H1 (cell line): ENCODE measurements at regions not wholly inside any gene's neighbourhood (a gene's known extent, or its start where the extent isn't known, plus 50 kb on each side); places are given as distances from the start of the nearest gene placed in this dataset.

Source experiments
- CTCF ChIA-PET: fragments of 300-600 bp; sonication (Branson Sonifier 250); formaldehyde crosslinking; loops from one replicate; lab custom pipeline; 2021; ENCODE audit not compliant: partially characterized antibody; lab: Charles Lee
- POLR2A ChIA-PET: fragments of 300-600 bp; sonication (Branson Sonifier 250); formaldehyde crosslinking; loops from one replicate; lab custom pipeline; 2021; ENCODE audit warnings: inconsistent platforms; ENCODE audit not compliant: partially characterized antibody; lab: Charles Lee
- DNase-seq, 2 experiments: peaks; one replicate each; pipeline versions ENCODE4 v3.0.0 to v3.0.0-alpha.2; 2010 to 2022; ENCODE audit warnings: low spot score in 2 of 2, low read depth in 1 of 2, mixed read lengths in 1 of 2
- FAIRE-seq: peaks from 2 replicates; lab custom pipeline; 2011; peaks lifted over from hg19 to GRCh38; lab: Jason Lieb, UNC
- H2AFZ ChIP-seq: 2 replicates; pipeline ENCODE4 v1.8.1; 2012; ENCODE audit warnings: low read length, inconsistent platforms
- H2AK5ac ChIP-seq: 2 replicates; pipeline ENCODE4 v1.6.1; 2013; ENCODE audit warnings: low read depth, low read length
- H2BK120ac ChIP-seq: replicated peaks from 2 replicates; pipeline ENCODE3; 2013; ENCODE audit warnings: low read depth, low read length, inconsistent platforms
- H2BK12ac ChIP-seq: 2 replicates; pipeline ENCODE4 v1.6.1; 2013; ENCODE audit warnings: low read depth, low read length
- H2BK15ac ChIP-seq: 2 replicates; pipeline ENCODE4 v1.6.1; 2013; ENCODE audit warnings: low read length
- H2BK20ac ChIP-seq: 2 replicates; pipeline ENCODE4 v1.6.1; 2013; ENCODE audit warnings: low read length
- H2BK5ac ChIP-seq: 2 replicates; pipeline ENCODE4 v1.6.1; 2013; ENCODE audit warnings: low read depth, low read length
- H3K14ac ChIP-seq: 2 replicates; pipeline ENCODE4 v1.6.1; 2013; ENCODE audit warnings: inconsistent platforms; ENCODE audit not compliant: insufficient read length
- H3K18ac ChIP-seq: 2 replicates; pipeline ENCODE4 v1.6.1; 2013; ENCODE audit warnings: low read length; ENCODE audit errors: extremely low read depth
- H3K23ac ChIP-seq: 2 replicates; pipeline ENCODE4 v1.6.1; 2013; ENCODE audit warnings: inconsistent platforms; ENCODE audit not compliant: insufficient read length
- H3K23me2 ChIP-seq: 2 replicates; pipeline ENCODE4 v1.6.1; 2013; ENCODE audit warnings: low read depth, low read length
- H3K27ac ChIP-seq: 2 replicates; pipeline ENCODE4 v1.6.1; 2011; ENCODE audit warnings: low read depth, low read length, inconsistent platforms
- H3K27me3 ChIP-seq, 4 experiments: replicated peaks in 1 of 4; 1 replicate in 1 of 4; 2 replicates in 3 of 4; pipeline versions ENCODE4 v1.6.1 to v1.8.1; 2011 to 2013; ENCODE audit warnings: low read length in 3 of 4, mild to moderate bottlenecking in 3 of 4, inconsistent platforms in 2 of 4, mixed read lengths in 2 of 4, moderate library complexity in 1 of 4; ENCODE audit not compliant: control insufficient read depth in 3 of 4, insufficient read depth in 3 of 4; ENCODE audit errors: extremely low read depth in 1 of 4
- H3K36me3 ChIP-seq, 4 experiments: 2 replicates each; pipeline versions ENCODE4 v1.6.1 to v1.8.1; 2011 to 2013; ENCODE audit warnings: mild to moderate bottlenecking in 4 of 4, low read length in 3 of 4, moderate library complexity in 2 of 4, control low read depth in 1 of 4, inconsistent platforms in 1 of 4; ENCODE audit not compliant: insufficient read depth in 4 of 4, control insufficient read depth in 2 of 4
- H3K4ac ChIP-seq: replicated peaks from 2 replicates; pipeline ENCODE3; 2013; ENCODE audit warnings: low read length, low read depth, mixed read lengths, inconsistent platforms; ENCODE audit not compliant: insufficient read length
- H3K4me1 ChIP-seq, 4 experiments: replicated peaks in 1 of 4; 1 replicate in 1 of 4; 2 replicates in 3 of 4; pipeline versions ENCODE4 v1.6.1 to v1.8.1; 2011 to 2013; ENCODE audit warnings: low read length in 3 of 4, inconsistent platforms in 2 of 4, mixed read lengths in 1 of 4; ENCODE audit not compliant: insufficient read depth in 4 of 4, control insufficient read depth in 3 of 4
- H3K4me2 ChIP-seq, 2 experiments: 2 replicates each; pipeline versions ENCODE4 v1.6.1 to v1.8.1; 2011 to 2013; ENCODE audit warnings: low read depth in 2 of 2, low read length in 2 of 2, control low read depth in 1 of 2, inconsistent platforms in 1 of 2, mild to moderate bottlenecking in 1 of 2; ENCODE audit not compliant: insufficient read depth in 1 of 2
- H3K4me3 ChIP-seq, 4 experiments: fragments of 200-600, 300-600 bp in 1 of 4; sonication (generic), shearing (Covaris generic), sonication (Bioruptor Twin) in 1 of 4; 2 replicates each; pipeline versions ENCODE4 v1.5.1 to v1.8.1; 2011 to 2016; ENCODE audit warnings: low read length in 4 of 4, low read depth in 3 of 4, control low read depth in 2 of 4, inconsistent platforms in 2 of 4, mild to moderate bottlenecking in 2 of 4, mixed read lengths in 1 of 4, moderate library complexity in 1 of 4; ENCODE audit not compliant: insufficient read depth in 2 of 4; ENCODE audit errors: extremely low read depth in 1 of 4
- H3K56ac ChIP-seq: replicated peaks from 2 replicates; pipeline ENCODE3; 2013; ENCODE audit warnings: low read depth, mild to moderate bottlenecking, mixed read lengths, low read length, inconsistent platforms; ENCODE audit not compliant: insufficient read length
- H3K79me1 ChIP-seq: 2 replicates; pipeline ENCODE4 v1.6.1; 2013; ENCODE audit warnings: low read depth, low read length, control low read depth
- H3K79me2 ChIP-seq, 2 experiments: 2 replicates each; pipeline versions ENCODE4 v1.6.1 to v1.8.1; 2012 to 2013; ENCODE audit warnings: low read length in 2 of 2, mild to moderate bottlenecking in 2 of 2, inconsistent platforms in 1 of 2; ENCODE audit not compliant: insufficient read depth in 2 of 2, control insufficient read depth in 1 of 2
- H3K9ac ChIP-seq, 4 experiments: replicated peaks in 1 of 4; 1 replicate in 1 of 4; 2 replicates in 3 of 4; pipeline versions ENCODE4 v1.6.1 to v1.8.1; 2011 to 2013; ENCODE audit warnings: low read depth in 3 of 4, low read length in 3 of 4, control low read depth in 2 of 4, mild to moderate bottlenecking in 2 of 4, moderate library complexity in 2 of 4, inconsistent platforms in 1 of 4; ENCODE audit errors: extremely low read depth in 1 of 4
- H3K9me3 ChIP-seq, 2 experiments: 2 replicates each; pipeline versions ENCODE4 v1.6.1 to v1.8.1; 2012 to 2013; ENCODE audit warnings: mild to moderate bottlenecking in 2 of 2, moderate library complexity in 2 of 2, control low read depth in 1 of 2, inconsistent platforms in 1 of 2, low read depth in 1 of 2, low read length in 1 of 2, mixed read lengths in 1 of 2; ENCODE audit not compliant: insufficient read depth in 2 of 2
- H4K20me1 ChIP-seq, 2 experiments: replicated peaks in 1 of 2; 2 replicates each; pipeline versions ENCODE3 to v1.8.1; 2011 to 2013; ENCODE audit warnings: inconsistent platforms in 2 of 2, low read length in 2 of 2, mild to moderate bottlenecking in 1 of 2; ENCODE audit not compliant: insufficient read depth in 2 of 2, control insufficient read depth in 1 of 2
- H4K5ac ChIP-seq: 2 replicates; pipeline ENCODE4 v1.6.1; 2013; ENCODE audit warnings: low read length, low read depth, mixed read lengths, inconsistent platforms; ENCODE audit not compliant: insufficient read length
- H4K8ac ChIP-seq: 2 replicates; pipeline ENCODE4 v1.8.0; 2013; ENCODE audit warnings: mild to moderate bottlenecking, moderate library complexity, low read length, inconsistent platforms; ENCODE audit not compliant: insufficient read depth; ENCODE audit errors: extremely low read depth
- H4K91ac ChIP-seq: replicated peaks from 2 replicates; pipeline ENCODE3; 2013; ENCODE audit warnings: low read length, mixed read lengths, inconsistent platforms; ENCODE audit not compliant: insufficient read length
- ASH2L ChIP-seq: fragments of 200-600, 300-600 bp; sonication (generic); IDR thresholded peaks from one replicate; pipeline ENCODE4 v1.7.1; 2017; ENCODE audit warnings: low read length
- CREB1 ChIP-seq: IDR thresholded peaks from 2 replicates; pipeline ENCODE4 v1.6.1; 2012; ENCODE audit warnings: inconsistent platforms
- KDM1A ChIP-seq: fragments of 200-600, 300-600 bp; sonication (generic); IDR thresholded peaks from 2 replicates; pipeline ENCODE4 v1.7.1; 2016; ENCODE audit warnings: mild to moderate bottlenecking, low read length, borderline replicate concordance
- MAFK ChIP-seq: IDR thresholded peaks from 2 replicates; pipeline ENCODE4 v1.6.1; 2012; ENCODE audit warnings: low read depth, mild to moderate bottlenecking, improper control_type of control experiment, low read length
- NANOG ChIP-seq: IDR thresholded peaks from 2 replicates; pipeline ENCODE4 v1.6.1; 2011; ENCODE audit warnings: low read length, low read depth, mild to moderate bottlenecking, inconsistent platforms; ENCODE audit not compliant: insufficient read depth, poor library complexity, severe bottlenecking
- NRF1 ChIP-seq: IDR thresholded peaks from 2 replicates; pipeline ENCODE4 v1.6.1; 2011; ENCODE audit warnings: mild to moderate bottlenecking, low read depth, low read length, improper control_type of control experiment
- RXRA ChIP-seq: IDR thresholded peaks from 2 replicates; pipeline ENCODE4 v1.6.1; 2011; ENCODE audit warnings: low read depth, mild to moderate bottlenecking, low read length, moderate library complexity; ENCODE audit not compliant: insufficient read depth
- SAP30 ChIP-seq: fragments of 300-600 bp; sonication (generic); IDR thresholded peaks from 2 replicates; pipeline ENCODE4 v1.7.1; 2012; ENCODE audit warnings: low read length, moderate library complexity, mild to moderate bottlenecking, inconsistent platforms; ENCODE audit not compliant: insufficient read depth, insufficient replicate concordance
- SIN3A ChIP-seq, 2 experiments: IDR thresholded peaks in 1 of 2; conservative IDR thresholded peaks in 1 of 2; 2 replicates each; pipeline ENCODE4 v1.6.1; 2011 to 2012; ENCODE audit warnings: low read length in 2 of 2, improper control_type of control experiment in 1 of 2, low read depth in 1 of 2, mild to moderate bottlenecking in 1 of 2
- TAF1 ChIP-seq: IDR thresholded peaks from 2 replicates; pipeline ENCODE4 v1.6.1; 2011; ENCODE audit warnings: mild to moderate bottlenecking, low read depth, low read length
- ZNF274 ChIP-seq: IDR thresholded peaks from 2 replicates; pipeline ENCODE4 v1.7.0; 2012; ENCODE audit warnings: low read length, borderline replicate concordance; ENCODE audit errors: extremely low read depth
- WGBS, 2 experiments: shearing (Covaris generic) in 1 of 2; methylation state at CpG; one replicate each; pipeline versions ENCODE4 v1.1.6 to v1.1.7; 2013 to 2015; ENCODE audit warnings: low lambda C conversion rate in 2 of 2, mixed read lengths in 2 of 2, inconsistent platforms in 1 of 2, low coverage in 1 of 2, missing lambda C conversion rate in 1 of 2; ENCODE audit not compliant: insufficient replicate concordance in 2 of 2, insufficient coverage in 1 of 2, insufficient read length in 1 of 2; ENCODE audit errors: extremely low coverage in 1 of 2, missing lambda C conversion rate in 1 of 2; 5-methylcytosine and 5-hydroxymethylcytosine counted together

- Histone ChIP-seq H2BK120ac (no peak overlapping the region), H2BK5ac (no peak overlapping the region), H4K20me1 (no peaks in the 10 kb centered on the region), H4K8ac (no peak overlapping the region), H2AFZ (no peak overlapping the region), H2BK15ac (no peak overlapping the region), H3K27ac (no peak overlapping the region), H3K27me3 (peaks cover 0 to 1% (median 0%) of the 10 kb centered on the region in 4 experiments; a peak in 1 of 7 replicates), H3K9ac (no peak overlapping the region), H3K4ac (no peak overlapping the region), H3K23me2 (no peaks in the 10 kb centered on the region), H3K14ac (no peak overlapping the region), H3K9me3 (no peaks in the 10 kb centered on the region), H3K23ac (no peak overlapping the region), H2BK20ac (no peak overlapping the region), H3K79me2 (no peaks in the 10 kb centered on the region), H3K4me3 (no peak overlapping the region), H3K36me3 (no peaks in the 10 kb centered on the region), H3K18ac (no peak overlapping the region), H3K79me1 (no peaks in the 10 kb centered on the region), H3K4me1 (peaks cover 0 to 8% (median 2%) of the 10 kb centered on the region in 4 experiments; a peak in 1 of 7 replicates), H3K56ac (no peak overlapping the region), H4K5ac (no peak overlapping the region), H2BK12ac (no peak overlapping the region), H3K4me2 (no peak overlapping the region), H2AK5ac (no peak overlapping the region), H4K91ac (no peak overlapping the region)
- WGBS, 2 experiments = 86% methylated on average over 2 of the region's 2 CpGs; no CpG with 5 or more reads in 1 of the 2 experiments
- ChIA-PET CTCF (interaction anchor here (0.6 to 2.0 kb wide), 3 partner anchors 12 to 437 kb away, joined by 3 to 8 read pairs (median 5); no protein-coding TSS in a partner anchor), POLR2A (interaction anchor here (0.8 kb wide), 1 partner anchor 82 kb away, joined by 3 read pairs; no protein-coding TSS in a partner anchor)
- DNase-seq (no peak), FAIRE-seq (no peak)
- TF ChIP-seq SIN3A (conservative IDR thresholded peaks at IDR 0.05 in 1 of 2, IDR thresholded peaks at IDR 0.05 in 1 of 2; ENCODE audit: low read depth in 1 of 2, low read length in 2 of 2) (no peak), RXRA (no peak), ZNF274 (no peak), NANOG (no peak), MAFK (no peak), CREB1 (no peak), TAF1 (no peak), KDM1A (no peak), NRF1 (no peak), ASH2L (no peak), SAP30 (no peak)
Measured at GRCh38 chr14:38111046-38111445, 96.7 kb upstream of the SSTR1 start.
